Progenitor cell of endocrine pancreas (in vitro differentiated cells): ENCODE measurements at regions not wholly inside any gene's neighbourhood (a gene's known extent, or its start where the extent isn't known, plus 50 kb on each side); places are given as distances from the start of the nearest gene placed in this dataset.

ENCODE experiments used
- DNase-seq: peaks from one replicate; pipeline ENCODE4 v3.0.0; 2021; ENCODE audit warnings: low spot score; ENCODE audit not compliant: unreplicated experiment
- H3K27ac Mint-ChIP-seq: 2 replicates; pipeline ENCODE4 v1.8.0; 2021; ENCODE audit warnings: mild to moderate bottlenecking, moderate library complexity, mixed read lengths
- H3K27me3 Mint-ChIP-seq: 2 replicates; pipeline ENCODE4 v1.8.0; 2021; ENCODE audit warnings: mixed read lengths
- H3K36me3 Mint-ChIP-seq: 2 replicates; pipeline ENCODE4 v1.8.0; 2022; ENCODE audit warnings: mixed read lengths; ENCODE audit not compliant: insufficient read depth
- H3K4me1 Mint-ChIP-seq: 2 replicates; pipeline ENCODE4 v1.8.0; 2021; ENCODE audit warnings: low read depth, mixed read lengths
- H3K4me3 Mint-ChIP-seq: 2 replicates; pipeline ENCODE4 v1.8.0; 2021; ENCODE audit warnings: low read depth, mild to moderate bottlenecking, moderate library complexity, mixed read lengths
- H3K9me3 Mint-ChIP-seq: 2 replicates; pipeline ENCODE4 v1.8.0; 2021; ENCODE audit warnings: low read depth, mixed read lengths
- CTCF ChIP-seq: fragments of 200-600 bp; sonication (generic); IDR thresholded peaks from one replicate; pipeline ENCODE4 v1.5.0; 2021; ENCODE audit warnings: antibody characterized with exemption, mild to moderate bottlenecking; ENCODE audit not compliant: unreplicated experiment

DNA sequence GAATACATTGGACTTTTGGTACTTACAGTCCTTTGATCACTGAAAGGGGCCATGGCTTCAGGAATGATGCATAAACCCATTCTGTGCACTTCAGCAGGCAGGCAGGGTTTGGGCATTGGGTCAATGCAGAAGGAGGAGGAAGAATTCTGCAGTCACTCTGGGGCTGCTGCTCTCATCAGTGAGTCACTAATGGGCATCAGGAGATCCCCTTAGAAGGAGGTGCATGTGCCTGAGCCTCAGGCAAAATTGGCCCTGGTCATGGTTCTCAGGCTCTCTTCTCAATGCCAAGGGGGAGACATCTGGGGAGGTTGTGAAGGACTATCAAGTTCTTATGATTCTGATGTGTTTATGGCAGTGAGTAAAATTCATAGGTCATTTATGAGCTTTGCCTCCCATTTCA lies 52.0 kb upstream of the TNP1 start:
- Mint-ChIP-seq H3K9me3 (no peaks in the 10 kb centered on the region), H3K27ac (no peak overlapping the region), H3K4me1 (no peaks in the 10 kb centered on the region), H3K4me3 (no peak overlapping the region), H3K27me3 (peaks cover 6% of the 10 kb centered on the region), H3K36me3 (no peaks in the 10 kb centered on the region)
- no peak for DNase-seq
- TF ChIP-seq CTCF = no peak

DNA sequence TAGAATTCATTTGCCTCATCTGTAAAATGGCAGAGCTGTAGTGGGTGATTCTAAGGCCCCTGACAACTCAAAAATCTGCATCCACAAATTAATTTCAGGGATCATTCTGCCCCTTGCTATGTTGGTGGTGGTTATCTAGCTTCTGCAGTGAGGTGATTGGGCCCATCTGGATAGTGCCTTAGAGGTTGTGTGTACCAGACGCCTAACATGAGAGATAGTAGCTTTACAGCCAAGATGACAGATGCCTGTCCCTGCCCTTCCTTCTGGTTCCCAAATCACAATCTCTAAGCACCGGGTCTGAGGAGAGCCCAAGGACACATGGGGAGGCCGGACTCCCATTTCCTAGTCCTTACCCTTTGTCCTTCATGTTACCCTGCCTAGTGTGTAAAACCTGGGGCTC lies 51.1 kb upstream of the TNP1 start:
- H3K4me1 Mint-ChIP-seq = no peaks in the 10 kb centered on the region
- no peaks in the 10 kb centered on the region for H3K36me3 Mint-ChIP-seq
- no peak overlapping the region for H3K27ac Mint-ChIP-seq
- H3K4me3 Mint-ChIP-seq = no peak overlapping the region
- no peak for TF ChIP-seq CTCF
- H3K27me3 Mint-ChIP-seq = peaks cover 6% of the 10 kb centered on the region
- DNase-seq = no peak
- no peaks in the 10 kb centered on the region for H3K9me3 Mint-ChIP-seq

DNA sequence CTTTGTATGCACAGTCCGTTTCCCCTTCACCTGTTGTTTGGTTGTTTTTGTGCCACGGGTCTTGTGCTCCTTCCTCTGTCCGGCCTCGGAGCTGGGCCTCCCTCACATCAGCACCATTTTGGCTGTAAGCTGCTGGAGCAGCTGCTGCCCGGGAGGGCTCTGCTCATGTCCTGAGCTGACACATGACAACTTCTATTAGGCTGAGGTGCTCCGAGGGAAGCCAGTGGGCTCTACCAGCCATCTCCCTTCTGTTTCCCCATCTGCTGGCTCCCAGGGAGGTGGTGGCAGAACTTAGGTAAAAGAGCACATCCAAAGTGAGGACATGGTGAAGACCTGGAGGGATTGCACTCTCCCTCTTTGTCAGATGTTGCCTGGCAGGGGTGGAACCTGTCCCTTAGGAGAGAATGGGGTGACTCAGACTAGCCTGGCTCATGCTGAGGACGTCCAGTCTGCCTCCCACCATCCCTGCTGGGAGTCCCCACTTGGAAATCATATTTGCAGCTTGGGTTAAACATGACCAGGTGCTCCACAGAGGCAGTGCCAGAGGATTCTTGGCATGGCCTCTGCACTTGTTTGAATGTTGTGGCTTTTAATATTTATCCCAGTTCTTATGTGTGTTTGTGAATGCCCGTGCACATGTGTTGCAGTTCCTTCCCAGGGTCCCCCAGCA lies 49.8 kb upstream of the TNP1 start:
- no peaks in the 10 kb centered on the region for H3K36me3 Mint-ChIP-seq
- H3K9me3 Mint-ChIP-seq = no peaks in the 10 kb centered on the region
- DNase-seq = no peak
- H3K27ac Mint-ChIP-seq = no peak overlapping the region
- H3K4me1 Mint-ChIP-seq = no peaks in the 10 kb centered on the region
- H3K4me3 Mint-ChIP-seq = no peak overlapping the region
- TF ChIP-seq CTCF = no peak
- peaks cover 4% of the 10 kb centered on the region for H3K27me3 Mint-ChIP-seq
